ENCODE measurements at regions not wholly inside any gene's neighbourhood (a gene's known extent, or its start where the extent isn't known, plus 50 kb on each side); places are given as distances from the start of the nearest gene placed in this dataset.

DNA sequence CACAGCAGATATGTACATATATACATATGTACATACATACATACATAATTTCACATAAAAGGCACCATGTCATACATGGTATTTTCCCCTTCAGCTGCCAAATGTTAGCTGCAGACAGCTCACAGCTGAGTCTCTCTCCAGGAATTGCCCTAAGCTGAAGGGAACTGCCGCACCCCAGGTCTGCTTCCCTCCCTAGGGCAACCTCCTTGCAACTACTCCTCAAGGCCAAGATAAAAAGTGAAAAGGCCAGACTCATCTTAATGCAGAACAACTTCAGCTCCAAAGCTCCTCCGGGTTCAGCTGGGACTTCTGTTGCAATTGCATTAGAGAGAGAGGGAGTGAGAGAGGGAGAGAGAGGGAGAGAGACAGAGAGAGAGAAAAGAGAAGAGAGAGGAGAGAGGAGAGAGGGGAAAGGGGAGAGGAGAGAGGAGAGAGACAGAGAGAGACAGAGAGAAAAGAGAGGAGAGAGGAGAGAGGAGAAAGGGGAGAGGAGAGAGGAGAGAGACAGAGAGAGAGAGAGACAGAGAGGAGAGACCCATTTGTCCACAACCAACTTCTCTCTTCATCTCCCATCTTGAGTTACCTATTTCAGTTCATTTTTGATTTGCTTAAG is 143.4 kb upstream of the HES1 start:
- intact Hi-C loops (cut with micrococcal nuclease) = no loop called here
- Histone ChIP-seq H3K27ac (replicated peaks) (no peak overlapping the region), H3K27me3 (ENCODE audit: low read depth) (peaks cover 53% of the 10 kb centered on the region), H3K36me3 (no peaks in the 10 kb centered on the region), H3K4me1 (peaks cover 17% of the 10 kb centered on the region), H3K4me3 (no peak overlapping the region), H3K9me3 (replicated peaks) (peaks cover 11% of the 10 kb centered on the region)
- DNase-seq = no peak
- TF ChIP-seq, protein P1, sequence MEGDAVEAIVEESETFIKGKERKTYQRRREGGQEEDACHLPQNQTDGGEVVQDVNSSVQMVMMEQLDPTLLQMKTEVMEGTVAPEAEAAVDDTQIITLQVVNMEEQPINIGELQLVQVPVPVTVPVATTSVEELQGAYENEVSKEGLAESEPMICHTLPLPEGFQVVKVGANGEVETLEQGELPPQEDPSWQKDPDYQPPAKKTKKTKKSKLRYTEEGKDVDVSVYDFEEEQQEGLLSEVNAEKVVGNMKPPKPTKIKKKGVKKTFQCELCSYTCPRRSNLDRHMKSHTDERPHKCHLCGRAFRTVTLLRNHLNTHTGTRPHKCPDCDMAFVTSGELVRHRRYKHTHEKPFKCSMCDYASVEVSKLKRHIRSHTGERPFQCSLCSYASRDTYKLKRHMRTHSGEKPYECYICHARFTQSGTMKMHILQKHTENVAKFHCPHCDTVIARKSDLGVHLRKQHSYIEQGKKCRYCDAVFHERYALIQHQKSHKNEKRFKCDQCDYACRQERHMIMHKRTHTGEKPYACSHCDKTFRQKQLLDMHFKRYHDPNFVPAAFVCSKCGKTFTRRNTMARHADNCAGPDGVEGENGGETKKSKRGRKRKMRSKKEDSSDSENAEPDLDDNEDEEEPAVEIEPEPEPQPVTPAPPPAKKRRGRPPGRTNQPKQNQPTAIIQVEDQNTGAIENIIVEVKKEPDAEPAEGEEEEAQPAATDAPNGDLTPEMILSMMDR (IDR thresholded peaks at IDR 0.05; ENCODE audit: borderline replicate concordance) = no peak

DNA sequence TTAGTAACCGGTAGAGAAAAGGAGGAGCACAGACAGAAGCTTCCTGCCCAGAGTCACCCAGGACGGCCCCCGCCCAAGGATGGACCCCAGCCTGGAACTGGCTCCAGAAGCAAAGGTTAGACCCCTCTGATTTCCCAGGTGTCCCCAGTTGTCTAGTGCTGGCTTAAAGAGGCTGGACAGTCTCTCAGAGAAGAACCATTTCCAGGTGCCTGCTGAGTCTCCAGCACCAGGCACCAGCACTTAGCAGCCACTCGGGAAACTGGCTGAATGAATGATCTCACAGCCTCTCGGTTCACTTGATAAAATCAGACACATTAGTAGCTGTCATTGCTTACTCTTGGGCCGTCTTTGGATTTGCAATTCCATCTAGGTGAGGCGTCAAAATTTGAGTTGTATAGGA is 139.7 kb upstream of the HES1 start:
- Histone ChIP-seq H3K27ac (replicated peaks) (no peak overlapping the region), H3K36me3 (no peaks in the 10 kb centered on the region), H3K4me1 (peaks cover 28% of the 10 kb centered on the region), H3K27me3 (ENCODE audit: low read depth) (peaks cover 32% of the 10 kb centered on the region), H3K4me3 (no peak overlapping the region), H3K9me3 (replicated peaks) (no peaks in the 10 kb centered on the region)
- DNase-seq = no peak
- TF ChIP-seq, protein P1 (IDR thresholded peaks at IDR 0.05; ENCODE audit: borderline replicate concordance) = no peak
- intact Hi-C loops (cut with micrococcal nuclease) = no loop called here

DNA sequence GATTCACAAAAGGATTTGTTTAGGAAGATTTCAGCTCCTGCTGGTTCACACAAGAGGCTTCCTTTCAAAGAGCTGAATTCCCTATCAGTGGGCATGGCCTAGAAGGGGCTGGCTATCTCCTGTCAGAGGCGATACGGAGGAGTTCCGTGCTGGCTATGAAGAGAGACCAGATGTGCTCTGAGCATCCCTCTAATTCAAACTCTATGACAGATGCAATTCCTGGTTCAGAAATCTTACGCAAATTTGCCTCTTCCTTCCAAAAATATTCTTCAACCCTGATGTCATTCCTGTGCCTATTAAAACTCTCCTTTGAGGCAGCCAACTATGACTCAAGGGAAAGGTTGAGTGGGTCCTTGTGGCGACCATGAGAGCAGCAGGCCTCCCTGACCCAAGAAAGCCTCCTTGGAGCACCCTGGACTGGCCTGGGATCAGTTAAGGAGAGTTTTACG is 139.3 kb upstream of the HES1 start:
- no peak for DNase-seq
- Histone ChIP-seq H3K27me3 (ENCODE audit: low read depth) (peaks cover 29% of the 10 kb centered on the region), H3K27ac (replicated peaks) (peak overlapping the region; percentile 77), H3K36me3 (no peaks in the 10 kb centered on the region), H3K9me3 (replicated peaks) (no peaks in the 10 kb centered on the region), H3K4me3 (peak overlapping the region; percentile 32), H3K4me1 (peaks cover 28% of the 10 kb centered on the region)
- TF ChIP-seq, protein P1 (IDR thresholded peaks at IDR 0.05; ENCODE audit: borderline replicate concordance) = no peak
- intact Hi-C loops (cut with micrococcal nuclease) = no loop called here

DNA sequence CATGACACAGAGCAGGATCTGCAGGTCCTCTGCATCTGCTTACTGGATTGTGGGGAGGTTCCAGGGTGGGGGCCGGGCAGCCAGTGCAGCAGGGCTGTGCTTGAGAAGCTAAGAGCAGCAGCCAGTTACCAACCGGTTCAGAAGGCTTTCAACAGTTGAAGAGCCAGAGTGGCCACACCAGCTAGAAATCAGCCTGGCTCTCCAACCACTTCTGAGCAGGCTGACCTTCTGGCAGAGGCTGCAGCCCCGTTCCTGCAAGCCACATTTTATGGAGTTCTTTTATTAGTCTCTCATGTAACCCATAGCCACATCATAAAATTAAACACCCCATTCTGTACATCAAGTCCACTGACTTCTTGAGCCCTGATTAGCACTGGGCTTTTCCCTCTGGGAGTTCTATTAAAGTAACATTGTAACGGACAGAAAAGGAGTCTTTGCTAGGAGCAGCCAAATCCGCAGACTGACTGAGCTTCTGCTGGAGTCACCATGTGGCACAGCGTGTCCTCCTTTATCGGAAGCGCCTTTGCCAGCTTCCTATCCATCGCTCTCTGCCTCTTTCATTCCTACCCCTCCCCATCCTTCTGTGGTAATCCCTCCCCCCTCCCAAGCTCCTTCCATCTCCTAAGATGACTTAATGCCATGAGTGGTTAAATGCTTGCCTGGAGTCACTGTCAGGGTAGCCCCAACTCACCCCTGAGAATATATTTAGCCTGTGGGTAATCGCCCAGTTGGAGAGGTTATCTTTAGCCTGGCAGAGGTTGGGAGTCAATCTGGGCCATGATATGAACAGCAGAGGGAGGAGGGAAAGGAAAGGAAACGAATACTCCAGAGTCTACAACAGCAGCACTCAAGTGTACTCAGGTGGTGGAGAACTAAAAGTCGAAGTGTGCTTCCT is 138.5 kb upstream of the HES1 start:
- Histone ChIP-seq H3K27ac (replicated peaks) (peak overlapping the region; percentile 77), H3K4me3 (peak overlapping the region; percentile 32), H3K36me3 (no peaks in the 10 kb centered on the region), H3K4me1 (peaks cover 34% of the 10 kb centered on the region), H3K9me3 (replicated peaks) (no peaks in the 10 kb centered on the region), H3K27me3 (ENCODE audit: low read depth) (peaks cover 23% of the 10 kb centered on the region)
- TF ChIP-seq, protein P1 (IDR thresholded peaks at IDR 0.05; ENCODE audit: borderline replicate concordance) = no peak
- peak; percentile 45 for DNase-seq
- intact Hi-C loops (cut with micrococcal nuclease) = no loop called here

DNA sequence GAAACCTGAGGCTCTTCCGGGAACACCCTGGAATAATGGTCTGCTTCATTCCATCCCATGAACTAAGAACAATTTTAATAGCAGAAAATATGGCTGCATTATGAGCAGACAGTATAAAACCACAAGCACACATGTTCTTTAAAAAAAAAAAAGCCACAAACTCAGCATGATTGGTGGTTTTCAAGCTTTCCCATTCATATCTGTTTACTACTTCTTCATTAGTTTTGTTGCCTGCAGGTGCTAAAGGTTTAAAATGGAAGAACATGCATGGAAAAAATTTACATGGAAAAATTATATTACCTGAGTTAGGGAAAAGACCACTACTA is 137.9 kb upstream of the HES1 start:
- peaks cover 23% of the 10 kb centered on the region for H3K27me3 ChIP-seq (ENCODE audit: low read depth)
- no peak overlapping the region for H3K4me3 ChIP-seq
- peak overlapping the region; percentile 77 for H3K27ac ChIP-seq (replicated peaks)
- H3K36me3 ChIP-seq = no peaks in the 10 kb centered on the region
- intact Hi-C loops (cut with micrococcal nuclease) = no loop called here
- DNase-seq = no peak
- no peaks in the 10 kb centered on the region for H3K9me3 ChIP-seq (replicated peaks)
- TF ChIP-seq, protein P1 (IDR thresholded peaks at IDR 0.05; ENCODE audit: borderline replicate concordance) = no peak
- H3K4me1 ChIP-seq = peaks cover 40% of the 10 kb centered on the region

All from left ventricle myocardium inferior (tissue), 1 donor.